GM18519 (cell line): ENCODE measurements at regions not wholly inside any gene's neighbourhood (a gene's known extent, or its start where the extent isn't known, plus 50 kb on each side); places are given as distances from the start of the nearest gene placed in this dataset.

Source experiments
- ATAC-seq: cut with Tn5 transposase; IDR thresholded peaks from one replicate; pipeline ENCODE4 v1.9.1; 2021; ENCODE audit warnings: mild to moderate bottlenecking, moderate library complexity; ENCODE audit not compliant: unreplicated experiment, low FRiP score

DNA sequence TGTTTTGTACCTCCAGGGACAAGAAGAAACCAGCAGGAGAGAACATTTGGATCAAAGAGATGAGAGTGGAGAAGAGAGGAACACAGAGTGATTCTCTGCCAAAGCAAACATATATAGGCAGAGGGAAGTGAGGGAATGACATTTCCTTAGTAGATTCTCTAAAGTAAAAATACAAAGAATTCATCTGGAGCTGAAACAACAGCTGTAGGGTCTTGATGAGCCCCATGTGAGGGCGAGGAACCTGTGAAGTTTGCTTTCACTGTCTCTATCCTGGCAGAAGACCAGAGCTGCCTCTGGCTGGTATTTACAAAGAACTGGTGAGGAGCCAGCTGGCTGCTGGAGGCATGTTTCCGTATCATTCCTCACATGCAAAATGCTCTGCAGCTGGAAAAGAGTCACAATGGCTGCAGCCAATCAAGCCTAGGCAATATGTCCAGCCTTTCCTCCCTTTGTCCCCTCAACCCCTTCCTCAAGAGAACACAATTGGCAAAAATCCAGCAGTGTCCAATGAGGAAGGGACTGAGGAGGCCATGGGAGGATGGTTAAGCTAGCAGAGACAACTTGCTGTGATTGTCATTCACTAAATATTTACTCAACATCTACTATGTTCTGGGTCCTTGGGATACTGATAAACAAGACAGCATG lies 122.5 kb downstream of the PHLDA1 start:
- ATAC-seq, result no peak

GRCh38 chr12:75905922-75906321 lies 125.7 kb downstream of the PHLDA1 start:
- no peak for ATAC-seq

DNA sequence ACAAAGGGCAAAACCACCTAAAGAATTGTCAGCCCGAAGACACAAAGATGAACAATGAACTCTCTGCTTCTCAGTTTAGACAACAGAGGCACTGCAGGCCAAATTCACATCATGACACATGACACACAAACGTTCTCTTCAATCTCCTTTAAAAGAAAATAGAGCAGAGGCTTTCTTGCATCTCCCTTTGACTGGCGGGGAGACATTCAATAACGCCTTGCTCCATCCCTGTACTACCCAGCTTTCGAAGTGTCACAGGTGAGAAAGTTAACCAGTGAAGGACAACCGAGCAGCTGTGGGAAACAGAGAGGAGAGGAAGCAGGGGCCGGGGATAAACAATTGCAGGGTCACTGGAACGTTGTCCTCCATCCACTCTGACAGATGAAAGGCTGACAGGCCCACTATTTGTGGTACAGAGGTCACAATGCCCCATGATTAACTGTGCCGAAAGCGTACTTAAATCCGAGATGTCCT lies 130.8 kb downstream of the PHLDA1 start:
- ATAC-seq, result no peak

- no peak for ATAC-seq
Observed at GRCh38 chr12:75900226-75900625, 131.3 kb downstream of the PHLDA1 start.

GRCh38 chr12:75894965-75895754 lies 136.4 kb downstream of the PHLDA1 start:
- ATAC-seq, result no peak

- ATAC-seq, result no peak
Observed at GRCh38 chr12:75893765-75894164, 137.8 kb downstream of the PHLDA1 start.

- no peak for ATAC-seq
Observed at GRCh38 chr12:75892731-75893408, 138.7 kb downstream of the PHLDA1 start.

- no peak for ATAC-seq
Observed at GRCh38 chr12:75891072-75891471, 140.5 kb downstream of the PHLDA1 start.

DNA sequence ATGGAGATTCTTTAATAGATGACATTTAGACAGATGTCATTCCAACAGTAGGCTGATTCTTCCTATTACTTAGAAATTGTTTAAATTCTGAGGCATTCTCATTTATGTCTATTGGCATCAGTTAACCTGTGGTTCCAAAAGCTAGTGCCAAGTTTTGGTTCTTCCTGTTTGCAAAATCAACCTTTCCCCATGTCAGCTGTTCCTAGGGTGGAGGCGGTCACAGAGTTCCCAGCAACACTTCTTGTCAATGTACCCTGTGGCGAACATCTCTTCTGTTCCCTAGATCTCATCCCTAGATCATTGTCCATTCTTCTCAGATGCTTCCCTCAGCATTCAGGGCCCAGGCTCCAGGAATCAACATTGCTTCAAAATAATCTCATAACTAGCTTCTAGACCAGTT lies 140.9 kb downstream of the PHLDA1 start:
- no peak for ATAC-seq

DNA sequence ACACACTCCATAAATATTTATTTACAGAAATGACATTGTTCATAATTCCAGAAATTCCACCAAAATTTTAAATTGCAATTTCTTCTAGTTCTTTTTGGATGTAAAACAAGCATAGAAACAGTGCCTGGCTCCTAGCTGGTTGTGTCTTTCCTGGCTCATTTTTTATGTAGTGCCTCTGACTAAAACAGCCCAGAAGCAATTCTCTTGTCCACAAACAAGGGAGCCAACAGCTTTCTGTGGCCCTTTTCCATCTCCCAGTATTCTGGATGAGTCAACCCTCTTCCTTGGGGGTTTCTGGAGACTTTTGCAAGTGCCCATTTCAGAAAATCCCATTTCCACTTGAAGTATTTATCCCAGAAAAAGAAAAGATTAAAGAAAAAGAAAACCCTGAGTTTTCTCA lies 141.4 kb downstream of the PHLDA1 start:
- no peak for ATAC-seq

GRCh38 chr12:75888874-75889613 lies 142.5 kb downstream of the PHLDA1 start:
- no peak for ATAC-seq

GRCh38 chr12:75888399-75888798 lies 143.2 kb downstream of the PHLDA1 start:
- ATAC-seq, result no peak

DNA sequence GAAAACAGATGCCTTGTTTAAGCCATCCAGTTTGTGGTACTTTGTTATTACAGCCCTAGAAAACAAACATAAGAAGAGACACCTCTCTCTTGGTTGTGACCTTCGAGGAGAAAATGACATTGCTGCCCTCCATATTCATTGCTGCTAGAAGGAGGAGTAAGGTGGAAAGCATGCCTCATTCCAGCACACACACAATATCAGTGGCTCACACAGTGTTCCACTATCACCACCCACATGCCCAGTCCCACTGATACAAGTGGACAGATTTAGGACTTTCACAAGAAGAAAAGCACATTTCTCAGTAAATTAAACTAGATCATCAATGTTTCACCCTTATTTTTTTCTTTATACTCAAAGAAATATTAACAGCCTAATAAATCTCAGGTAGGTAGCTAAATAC lies 143.6 kb downstream of the PHLDA1 start:
- ATAC-seq, result no peak

DNA sequence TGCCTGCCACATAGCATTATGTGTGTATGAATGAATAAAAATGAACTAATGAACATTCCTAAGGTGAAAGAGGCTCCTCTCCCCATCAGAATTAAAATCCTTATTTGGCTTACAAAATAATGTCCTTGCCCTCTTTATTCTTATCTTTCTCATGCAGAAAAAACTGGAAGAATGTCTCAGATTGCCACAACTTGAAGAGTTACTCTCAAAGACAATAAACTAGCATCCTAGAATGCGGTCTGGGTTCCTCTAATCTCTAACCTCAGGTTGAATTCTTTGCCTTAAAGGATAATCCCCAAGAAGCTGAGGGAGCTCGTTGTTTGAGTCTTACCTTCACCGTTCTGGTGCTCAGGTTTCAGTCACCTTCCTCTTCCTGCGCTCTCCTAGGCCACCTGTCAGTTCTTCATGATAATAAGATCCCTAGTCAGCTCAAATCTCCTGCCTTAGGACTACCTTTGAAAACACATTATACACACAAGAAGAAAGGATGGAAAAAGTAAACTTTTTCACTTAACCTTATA lies 147.1 kb downstream of the PHLDA1 start:
- ATAC-seq, result no peak

DNA sequence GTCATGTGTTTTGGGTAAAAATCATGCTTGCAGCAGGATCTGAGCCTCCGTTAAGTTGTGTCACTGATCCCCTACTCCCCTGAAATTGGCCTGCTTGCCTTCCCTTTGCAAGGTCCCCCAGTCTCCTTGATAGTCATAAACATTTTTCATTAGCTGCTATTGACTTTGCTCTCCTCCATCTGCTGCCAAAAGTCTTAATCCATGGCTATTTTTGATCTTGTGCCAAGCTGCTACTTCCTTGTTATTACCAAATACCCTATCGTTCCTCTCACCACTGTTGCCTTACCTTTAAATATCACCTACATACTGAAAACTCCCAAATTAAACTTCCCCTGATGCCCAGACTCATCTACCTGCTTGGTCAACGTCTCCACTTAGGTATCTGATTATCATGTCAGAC lies 148.3 kb downstream of the PHLDA1 start:
- no peak for ATAC-seq

- no peak for ATAC-seq
Observed at GRCh38 chr12:75882421-75882820, 149.2 kb downstream of the PHLDA1 start.

DNA sequence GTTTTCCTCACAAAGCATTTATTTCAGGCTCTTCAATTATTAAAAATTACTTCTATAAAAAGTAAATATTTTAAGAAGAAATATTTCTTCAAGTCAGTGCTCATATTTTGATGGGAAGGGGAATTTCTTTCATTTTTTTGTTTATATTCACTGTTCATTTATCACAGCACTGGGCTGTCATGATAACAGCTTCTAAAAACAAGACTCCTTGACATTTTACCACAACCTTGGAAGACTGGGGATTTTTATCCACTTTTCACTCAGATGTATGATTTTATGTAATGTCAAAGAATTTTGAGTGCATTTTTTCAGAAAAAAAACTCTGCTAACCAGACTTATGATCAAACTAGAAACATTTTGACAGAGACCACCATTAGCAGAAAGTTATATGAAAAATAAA lies 149.7 kb downstream of the PHLDA1 start:
- ATAC-seq, result no peak

- no peak for ATAC-seq
Observed at GRCh38 chr12:75877763-75878621, 153.6 kb downstream of the PHLDA1 start.

DNA sequence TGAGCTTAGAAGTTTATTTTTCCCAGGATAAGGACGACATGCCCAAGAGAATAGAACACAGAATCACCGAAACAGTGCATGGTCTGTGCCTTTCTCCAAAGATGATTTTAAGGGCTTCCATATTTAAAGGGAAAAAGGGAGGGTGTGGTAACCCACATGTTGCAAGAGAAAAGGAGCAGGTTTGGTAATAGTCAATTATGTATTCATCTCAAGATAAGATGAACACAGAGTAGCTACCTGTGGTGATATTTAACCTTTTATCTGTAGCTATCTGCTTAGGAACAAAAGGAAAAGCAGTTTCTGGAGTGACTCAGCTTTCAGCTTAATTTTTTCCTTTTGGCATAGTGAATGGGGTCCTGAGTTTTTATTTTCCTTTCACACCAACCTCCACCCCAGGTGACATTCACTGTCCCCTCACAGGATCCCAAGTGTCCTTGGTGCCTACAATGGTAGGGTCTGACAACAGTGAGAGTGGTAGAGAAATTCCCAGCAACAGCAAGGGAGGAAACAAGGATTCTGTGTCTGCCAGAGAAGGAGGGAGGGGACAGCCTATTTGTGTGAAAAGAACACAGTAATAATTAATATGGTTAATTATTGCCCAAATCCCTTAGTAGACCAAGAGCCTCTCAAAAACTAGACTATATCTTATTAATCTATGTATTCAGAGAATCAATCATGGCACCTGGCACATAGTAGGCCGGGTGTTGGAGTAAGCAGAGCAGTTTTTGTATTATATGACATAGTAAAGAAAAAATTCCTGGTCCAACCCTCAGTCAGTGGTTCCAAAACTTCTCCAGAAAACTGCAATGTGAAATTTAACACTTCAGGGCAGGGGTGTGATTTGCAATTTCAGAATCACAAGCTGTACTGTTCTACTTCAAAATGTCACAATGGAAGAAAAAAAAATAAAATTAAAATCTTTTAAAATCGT lies 154.5 kb downstream of the PHLDA1 start:
- ATAC-seq, result no peak
